WTC11 (cell line): ENCODE measurements at regions not wholly inside any gene's neighbourhood (a gene's known extent, or its start where the extent isn't known, plus 50 kb on each side); places are given as distances from the start of the nearest gene placed in this dataset.

Source experiments
- CTCF ChIP-seq: fragments of 200-600 bp; IDR thresholded peaks from 2 replicates; pipeline ENCODE4 v1.8.0; 2022; ENCODE audit warnings: antibody characterized with exemption
- FOXP1 ChIP-seq: sonication (generic); formaldehyde crosslinking; IDR thresholded peaks from 2 replicates; pipeline ENCODE4 v1.8.0; 2022; ENCODE audit warnings: missing genetic modification reagents, mild to moderate bottlenecking, moderate library complexity, borderline replicate concordance
- ZBTB43 ChIP-seq: sonication (generic); formaldehyde crosslinking; IDR thresholded peaks from 2 replicates; pipeline ENCODE4 v1.8.1; 2023; ENCODE audit warnings: mild to moderate bottlenecking, missing genetic modification reagents
- ZNF263 ChIP-seq: sonication (generic); formaldehyde crosslinking; IDR thresholded peaks from 2 replicates; pipeline ENCODE4 v1.8.1; 2022; ENCODE audit warnings: low read depth, mild to moderate bottlenecking, moderate library complexity, missing genetic modification reagents

GRCh38 chr2:200042944-200043343, 87.6 kb downstream of the MAIP1 start:
- TF ChIP-seq CTCF (no peak), FOXP1 (CRISPR knock-in tag) (no peak), ZNF263 (CRISPR knock-in tag) (no peak), ZBTB43 (CRISPR knock-in tag) (no peak)
